ENCODE measurements at regions not wholly inside any gene's neighbourhood (a gene's known extent, or its start where the extent isn't known, plus 50 kb on each side); places are given as distances from the start of the nearest gene placed in this dataset.

- no peak for DNase-seq (ENCODE audit: low spot score)
Observed at GRCh38 chr19:31804668-31805067, 455.4 kb upstream of the TSHZ3 start.

- no peak for DNase-seq (ENCODE audit: low spot score)
Observed at GRCh38 chr19:31810536-31811109, 461.4 kb upstream of the TSHZ3 start.

GRCh38 chr19:31817971-31818797 is 468.9 kb upstream of the TSHZ3 start:
- DNase-seq (ENCODE audit: low spot score), result no peak

GRCh38 chr19:31818798-31819105 is 469.5 kb upstream of the TSHZ3 start:
- DNase-seq (ENCODE audit: low spot score), result no peak

GRCh38 chr19:31819837-31820236 is 470.6 kb upstream of the TSHZ3 start:
- no peak for DNase-seq (ENCODE audit: low spot score)

- DNase-seq (ENCODE audit: low spot score), result no peak
Observed at GRCh38 chr19:31821346-31821745, 472.1 kb upstream of the TSHZ3 start.

- DNase-seq (ENCODE audit: low spot score), result no peak
Observed at GRCh38 chr19:31825134-31826094, 476.2 kb upstream of the TSHZ3 start.

GRCh38 chr19:31826325-31826724 is 477.1 kb upstream of the TSHZ3 start:
- no peak for DNase-seq (ENCODE audit: low spot score)

GRCh38 chr19:31831421-31832175 is 482.4 kb upstream of the TSHZ3 start:
- no peak for DNase-seq (ENCODE audit: low spot score)

GRCh38 chr19:31832176-31832548 is 482.9 kb upstream of the TSHZ3 start:
- DNase-seq (ENCODE audit: low spot score), result no peak

GRCh38 chr19:31834070-31834469 is 484.8 kb upstream of the TSHZ3 start:
- no peak for DNase-seq (ENCODE audit: low spot score)

- DNase-seq (ENCODE audit: low spot score), result no peak
Observed at GRCh38 chr19:31838163-31838815, 489.1 kb upstream of the TSHZ3 start.

GRCh38 chr19:31840371-31840770 is 491.1 kb upstream of the TSHZ3 start:
- DNase-seq (ENCODE audit: low spot score), result no peak

GRCh38 chr19:31841755-31842154 is 492.5 kb upstream of the TSHZ3 start:
- DNase-seq (ENCODE audit: low spot score), result no peak

GRCh38 chr19:31863122-31863521 is 482.3 kb upstream of the ZNF507 start:
- DNase-seq (ENCODE audit: low spot score), result no peak

- DNase-seq (ENCODE audit: low spot score), result no peak
Observed at GRCh38 chr19:31874313-31874712, 471.1 kb upstream of the ZNF507 start.

- no peak for DNase-seq (ENCODE audit: low spot score)
Observed at GRCh38 chr19:31875591-31875990, 469.8 kb upstream of the ZNF507 start.

- no peak for DNase-seq (ENCODE audit: low spot score)
Observed at GRCh38 chr19:31880283-31880682, 465.1 kb upstream of the ZNF507 start.

- DNase-seq (ENCODE audit: low spot score), result no peak
Observed at GRCh38 chr19:31881988-31882387, 463.4 kb upstream of the ZNF507 start.

GRCh38 chr19:31882709-31883108 is 462.7 kb upstream of the ZNF507 start:
- DNase-seq (ENCODE audit: low spot score), result no peak

GRCh38 chr19:31883296-31883990 is 462.0 kb upstream of the ZNF507 start:
- DNase-seq (ENCODE audit: low spot score), result no peak

Data from AG08395 (cell line).